A549 (cell line): ENCODE measurements at regions not wholly inside any gene's neighbourhood (a gene's known extent, or its start where the extent isn't known, plus 50 kb on each side); places are given as distances from the start of the nearest gene placed in this dataset.

Source experiments
- ATAC-seq, 2 experiments: fragments of 200-7000 bp in 1 of 2; fragments of >200 bp in 1 of 2; cut with Nextera tagmentation in 1 of 2; cut with Tn5 transposase in 1 of 2; 3 replicates each; pipeline versions ENCODE4 v1.8.0 to v1.9.1; 2018 to 2020; ENCODE audit warnings: mild to moderate bottlenecking in 1 of 2, moderate library complexity in 1 of 2
- CTCF ChIA-PET: fragments of 300-600 bp; sonication (Branson Sonifier 250); formaldehyde crosslinking; extraction: SDS; loops from one replicate; lab custom pipeline; 2021; ENCODE audit warnings: antibody characterized with exemption, inconsistent platforms; lab: Yijun Ruan, JAX
- POLR2A ChIA-PET: fragments of 350-600 bp; formaldehyde crosslinking; extraction: SDS; loops from one replicate; lab custom pipeline; 2021; ENCODE audit warnings: antibody characterized with exemption, inconsistent platforms; lab: Yijun Ruan, JAX
- DNase-seq, 2 experiments: peaks; one replicate each; pipeline versions ENCODE4 v3.0.0 to v3.0.0-alpha.2; 2011 to 2016; ENCODE audit warnings: low read depth in 1 of 2, low spot score in 1 of 2
- FAIRE-seq: peaks from 2 replicates; lab custom pipeline; 2011; peaks lifted over from hg19 to GRCh38; lab: Jason Lieb, UNC
- H3K27ac ChIP-seq, 2 experiments: fragments of >200 bp; sonication (Bioruptor Twin); formaldehyde crosslinking; 3 replicates each; pipeline ENCODE4 v1.5.1; 2016 to 2017
- H3K4me1 ChIP-seq: fragments of >200 bp; sonication (Bioruptor Twin); formaldehyde crosslinking; 3 replicates; pipeline ENCODE4 v1.6.1; 2016
- H3K4me2 ChIP-seq: fragments of >200 bp; sonication (Bioruptor Twin); formaldehyde crosslinking; 3 replicates; pipeline ENCODE4 v1.6.1; 2016
- H3K4me3 ChIP-seq: fragments of >200 bp; sonication (Bioruptor Twin); formaldehyde crosslinking; 3 replicates; pipeline ENCODE4 v1.5.1; 2016
- H3K9me3 ChIP-seq: fragments of >200 bp; sonication (Bioruptor Twin); formaldehyde crosslinking; 3 replicates; pipeline ENCODE4 v1.6.1; 2016
- BCL3 ChIP-seq: fragments of >200 bp; sonication (Bioruptor Twin); formaldehyde crosslinking; IDR thresholded peaks from 3 replicates; pipeline ENCODE4 v1.6.1; 2016
- BHLHE40 ChIP-seq: IDR thresholded peaks from 2 replicates; pipeline ENCODE4 v1.6.1; 2012; ENCODE audit warnings: low read depth, low read length, inconsistent platforms
- CHD2 ChIP-seq: fragments of 150-350 bp; IDR thresholded peaks from 2 replicates; pipeline ENCODE4 v1.6.1; 2014; ENCODE audit warnings: low read length; ENCODE audit not compliant: partially characterized antibody
- E2F6 ChIP-seq: IDR thresholded peaks from 2 replicates; pipeline ENCODE4 v1.6.1; 2012; ENCODE audit warnings: low read depth, borderline replicate concordance
- EHF ChIP-seq: fragments of 250-450 bp; sonication (Bioruptor Pico); IDR thresholded peaks from 2 replicates; pipeline ENCODE4 v1.5.0; 2020; ENCODE audit warnings: mild to moderate bottlenecking
- ELK1 ChIP-seq: fragments of 150-350 bp; IDR thresholded peaks from 2 replicates; pipeline ENCODE4 v1.6.1; 2014; ENCODE audit warnings: low read depth, mild to moderate bottlenecking, low read length
- ESRRA ChIP-seq: fragments of 150-350 bp; IDR thresholded peaks from 2 replicates; pipeline ENCODE4 v1.6.1; 2014; ENCODE audit warnings: mild to moderate bottlenecking, low read length, borderline replicate concordance
- FOXS1 ChIP-seq: fragments of 250-450 bp; sonication (Bioruptor Pico); IDR thresholded peaks from 2 replicates; pipeline ENCODE4 v1.5.0; 2020; ENCODE audit warnings: mild to moderate bottlenecking, moderate library complexity
- GATA3 ChIP-seq: IDR thresholded peaks from 2 replicates; pipeline ENCODE4 v1.6.1; 2012; ENCODE audit warnings: borderline replicate concordance
- HES2 ChIP-seq: fragments of >200 bp; sonication (Bioruptor Twin); formaldehyde crosslinking; IDR thresholded peaks from 2 replicates; pipeline ENCODE4 v1.6.1; 2016
- HMGXB4 ChIP-seq: fragments of 250-450 bp; sonication (Bioruptor Pico); IDR thresholded peaks from 2 replicates; pipeline ENCODE4 v1.5.0; 2021; ENCODE audit warnings: mild to moderate bottlenecking, moderate library complexity, borderline replicate concordance
- HOXB13 ChIP-seq: fragments of 250-450 bp; sonication (Bioruptor Pico); IDR thresholded peaks from 2 replicates; pipeline ENCODE4 v1.5.0; 2020; ENCODE audit warnings: low read depth, mild to moderate bottlenecking, moderate library complexity
- HOXB5 ChIP-seq: fragments of 250-450 bp; sonication (Bioruptor Pico); IDR thresholded peaks from 2 replicates; pipeline ENCODE4 v1.5.0; 2020; ENCODE audit warnings: mild to moderate bottlenecking, moderate library complexity
- MAX ChIP-seq: IDR thresholded peaks from 2 replicates; pipeline ENCODE4 v1.6.1; 2012
- MAZ ChIP-seq: fragments of 150-350 bp; IDR thresholded peaks from 2 replicates; pipeline ENCODE4 v1.6.1; 2014; ENCODE audit warnings: antibody characterized with exemption, low read depth, low read length, borderline replicate concordance
- RAD21 ChIP-seq, 2 experiments: fragments of >200 bp in 1 of 2; sonication (Bioruptor Twin) in 1 of 2; formaldehyde crosslinking in 1 of 2; IDR thresholded peaks in 1 of 2; conservative IDR thresholded peaks in 1 of 2; 2 replicates in 1 of 2; 3 replicates in 1 of 2; pipeline ENCODE4 v1.6.1; 2012 to 2018; ENCODE audit warnings: inconsistent platforms in 1 of 2
- RARB ChIP-seq: fragments of 250-450 bp; sonication (Bioruptor Pico); IDR thresholded peaks from 2 replicates; pipeline ENCODE4 v1.8.0; 2021; ENCODE audit warnings: mild to moderate bottlenecking, moderate library complexity
- SREBF2 ChIP-seq: fragments of 450-650 bp; IDR thresholded peaks from 2 replicates; pipeline ENCODE4 v1.6.1; 2014; ENCODE audit warnings: mild to moderate bottlenecking, moderate library complexity
- USF2 ChIP-seq: fragments of 450-650 bp; IDR thresholded peaks from 2 replicates; pipeline ENCODE4 v1.6.1; 2014; ENCODE audit warnings: antibody characterized with exemption
- ZC3H11A ChIP-seq: fragments of 450-650 bp; IDR thresholded peaks from 2 replicates; pipeline ENCODE4 v1.6.1; 2014; ENCODE audit warnings: antibody characterized with exemption, mild to moderate bottlenecking
- ZNF302 ChIP-seq: fragments of 250-450 bp; sonication (Bioruptor Pico); IDR thresholded peaks from 2 replicates; pipeline ENCODE4 v1.9.0; 2021; ENCODE audit warnings: inconsistent platforms, mild to moderate bottlenecking, moderate library complexity
- WGBS: methylation state at CpG from one replicate; pipeline ENCODE4 v1.1.6; 2017; ENCODE audit errors: missing lambda C conversion rate; 5-methylcytosine and 5-hydroxymethylcytosine counted together

- no peak for DNase-seq
- POLR2A ChIA-PET: no interaction called here
- no peaks in the 10 kb centered on the region for H3K4me1 ChIP-seq
- no peak for TF ChIP-seq GATA3
- TF ChIP-seq USF2: no peak
- no peak for TF ChIP-seq BCL3
- no peak for TF ChIP-seq MAX
- no peak for TF ChIP-seq ZC3H11A
- TF ChIP-seq SREBF2: no peak
- TF ChIP-seq BHLHE40: no peak
- no peak for TF ChIP-seq EHF (CRISPR knock-in tag)
- no peak for TF ChIP-seq CHD2
- TF ChIP-seq ELK1: no peak
- TF ChIP-seq, all 56 proteins: peak for 0
- FAIRE-seq (no peak), ATAC-seq (no peak)
- Histone ChIP-seq H3K4me2 (no peak overlapping the region), H3K27ac (no peak overlapping the region), H3K4me3 (no peak overlapping the region), H3K9me3 (no peaks in the 10 kb centered on the region)
- CTCF ChIA-PET: interaction anchor here (0.5 to 1.6 kb wide), 2 partner anchors 907 to 910 kb away, joined by 3 read pairs; no protein-coding TSS in a partner anchor
- WGBS: 87% methylated on average over 4 of the region's 4 CpGs
These were observed 200.4 kb downstream of the UTRN start for GRCh38 chr6:144485531-144485930.

GRCh38 chr6:144488590-144488989, 203.5 kb downstream of the UTRN start:
- TF ChIP-seq MAZ (no peak), ZNF302 (CRISPR knock-in tag) (no peak), RARB (no peak), HOXB13 (CRISPR knock-in tag) (no peak), HMGXB4 (no peak), ESRRA (no peak), FOXS1 (CRISPR knock-in tag) (no peak), ZC3H11A (no peak), HOXB5 (CRISPR knock-in tag) (no peak), RAD21 (conservative IDR thresholded peaks at IDR 0.05 in 1 of 2, IDR thresholded peaks at IDR 0.05 in 1 of 2) (no peak), E2F6 (no peak), EHF (CRISPR knock-in tag) (no peak), HES2 (no peak)
- DNase-seq (no peak), FAIRE-seq (no peak), ATAC-seq (no peak)
- no peak overlapping the region for H3K4me3 ChIP-seq
- H3K27ac ChIP-seq: no peak overlapping the region
- ChIA-PET POLR2A (no interaction called here), CTCF (interaction anchor here (1.2 to 2.0 kb wide), 2 partner anchors 21 to 272 kb away, joined by 3 to 4 read pairs; no protein-coding TSS in a partner anchor)
- no peak overlapping the region for H3K4me2 ChIP-seq
- no peaks in the 10 kb centered on the region for H3K4me1 ChIP-seq
- no peaks in the 10 kb centered on the region for H3K9me3 ChIP-seq
- WGBS: 94% methylated on average over 3 of the region's 3 CpGs
